K562 (cell line): ENCODE measurements at regions not wholly inside any gene's neighbourhood (a gene's known extent, or its start where the extent isn't known, plus 50 kb on each side); places are given as distances from the start of the nearest gene placed in this dataset.

Source experiments
- ATAC-seq: fragments of 200-7000 bp; cut with Tn5 transposase; 3 replicates; pipeline ENCODE4 v1.9.1; 2020; ENCODE audit warnings: moderate library complexity
- BruUV-seq: library from RNA; stranded (reverse); fragments of 400-500 nt; replicated peaks from 2 replicates; lab custom pipeline; 2021; lab: Mats Ljungman, UMichigan
- CTCF ChIA-PET: fragments of 300-600 bp; formaldehyde crosslinking; extraction: SDS; loops from one replicate; lab custom pipeline; 2021; ENCODE audit warnings: low intra/inter-chr PET ratio; lab: Yijun Ruan, JAX
- POLR2A ChIA-PET: fragments of 300-600, 350-650 bp; sonication (Branson Sonifier 250); formaldehyde crosslinking; extraction: SDS; loops from one replicate; lab custom pipeline; 2021; ENCODE audit warnings: antibody characterized with exemption, inconsistent platforms; lab: Yijun Ruan, JAX
- DNase-seq, 4 experiments: peaks; one replicate each; pipeline versions ENCODE4 v3.0.0 to v3.0.0-alpha.2; 2011 to 2018; ENCODE audit warnings: low spot score in 3 of 4, mixed read lengths in 3 of 4; ENCODE audit errors: extremely low read depth in 1 of 4
- FAIRE-seq: peaks from 2 replicates; lab custom pipeline; 2011; peaks lifted over from hg19 to GRCh38; lab: Jason Lieb, UNC
- H2AFZ ChIP-seq: 2 replicates; pipeline ENCODE4 v1.6.0; 2011; ENCODE audit warnings: low read depth, low read length, control low read depth, inconsistent platforms
- H3K27ac ChIP-seq: fragments of 200-600 bp; 3 replicates; pipeline ENCODE4 v1.8.0; 2011; ENCODE audit warnings: low read depth, mild to moderate bottlenecking, control low read depth, inconsistent platforms, low read length, moderate library complexity, mixed read lengths; ENCODE audit errors: extremely low read depth
- H3K27me3 ChIP-seq, 2 experiments: fragments of 300-600 bp in 1 of 2; 2 replicates in 1 of 2; 3 replicates in 1 of 2; pipeline versions ENCODE4 v1.6.0 to v1.8.0; 2011; ENCODE audit warnings: inconsistent platforms in 2 of 2, low read length in 2 of 2, mild to moderate bottlenecking in 1 of 2, mixed read lengths in 1 of 2, moderate library complexity in 1 of 2; ENCODE audit not compliant: control insufficient read depth in 2 of 2, insufficient read depth in 2 of 2
- H3K36me3 ChIP-seq: fragments of 300-600 bp; 3 replicates; pipeline ENCODE4 v1.8.0; 2011; ENCODE audit warnings: mild to moderate bottlenecking, low read length, inconsistent platforms; ENCODE audit not compliant: control insufficient read depth, insufficient read depth
- H3K4me1 ChIP-seq, 2 experiments: fragments of 200-600 bp in 1 of 2; replicated peaks in 1 of 2; 2 replicates in 1 of 2; 3 replicates in 1 of 2; pipeline versions ENCODE4 v1.5.1 to v1.8.0; 2011; ENCODE audit warnings: inconsistent platforms in 2 of 2, low read length in 2 of 2, mild to moderate bottlenecking in 1 of 2, mixed read lengths in 1 of 2, moderate library complexity in 1 of 2; ENCODE audit not compliant: control insufficient read depth in 2 of 2, insufficient read depth in 2 of 2
- H3K4me2 ChIP-seq: 2 replicates; pipeline ENCODE4 v1.6.1; 2011; ENCODE audit warnings: low read length, control low read depth, inconsistent platforms, mixed read lengths; ENCODE audit not compliant: insufficient read depth
- H3K4me3 ChIP-seq: fragments of 200-600 bp; sonication (generic), shearing (Covaris generic); 2 replicates; pipeline ENCODE4 v1.5.1; 2016; ENCODE audit warnings: control low read depth, inconsistent platforms
- H3K79me2 ChIP-seq: fragments of 200-600 bp; 3 replicates; pipeline ENCODE4 v1.8.0; 2011; ENCODE audit warnings: low read length, inconsistent platforms; ENCODE audit not compliant: control insufficient read depth, insufficient read depth
- H3K9ac ChIP-seq, 2 experiments: 2 replicates each; pipeline versions ENCODE4 v1.6.0 to v1.6.1; 2011; ENCODE audit warnings: low read depth in 2 of 2, low read length in 2 of 2, control low read depth in 1 of 2, inconsistent platforms in 1 of 2, mild to moderate bottlenecking in 1 of 2, mixed read lengths in 1 of 2; ENCODE audit not compliant: insufficient read depth in 1 of 2
- H3K9me1 ChIP-seq: one replicate; pipeline ENCODE4 v1.6.0; 2011; ENCODE audit warnings: inconsistent platforms, mild to moderate bottlenecking, low read length, moderate library complexity; ENCODE audit not compliant: control insufficient read depth, insufficient read depth
- H3K9me3 ChIP-seq: replicated peaks from 2 replicates; pipeline ENCODE4 v1.5.1; 2011; ENCODE audit warnings: low read depth, low read length, inconsistent platforms; ENCODE audit not compliant: control insufficient read depth, insufficient read depth
- H4K20me1 ChIP-seq: replicated peaks from 2 replicates; pipeline ENCODE4 v1.6.1; 2011; ENCODE audit warnings: low read length, inconsistent platforms, mixed read lengths; ENCODE audit not compliant: control insufficient read depth, insufficient read depth
- CUX1 ChIP-seq: fragments of 200-800 bp; sonication (Bioruptor generic); IDR thresholded peaks from 2 replicates; pipeline ENCODE4 v1.6.1; 2016; ENCODE audit warnings: missing genetic modification characterization, missing compliant biosample characterization
- JUND ChIP-seq, 2 experiments: IDR thresholded peaks; 2 replicates in 1 of 2; 3 replicates in 1 of 2; pipeline ENCODE4 v1.6.1; 2011; ENCODE audit warnings: borderline replicate concordance in 2 of 2, low read depth in 2 of 2, low read length in 2 of 2, improper control_type of control experiment in 1 of 2, missing biosample characterization in 1 of 2, missing genetic modification characterization in 1 of 2, missing genetic modification reagents in 1 of 2
- WGBS: fragments of 100-300 bp; shearing (Covaris generic); methylation state at CpG from one replicate; pipeline ENCODE4 v1.1.6; 2016; ENCODE audit warnings: low coverage, mixed read lengths; ENCODE audit not compliant: insufficient coverage; ENCODE audit errors: missing lambda C conversion rate; 5-methylcytosine and 5-hydroxymethylcytosine counted together
- in situ Hi-C: fragments of 300-500 bp; cut with MboI; formaldehyde crosslinking; loops from 4 replicates; pipeline ENCODE4 v1.15.0; 2018; ENCODE audit warnings: inconsistent platforms, mixed read lengths
- intact Hi-C: fragments of 100-400 bp; cut with micrococcal nuclease; formaldehyde crosslinking; loops from 2 replicates; pipeline ENCODE4 v1.14.2; 2022
- TF ChIP-seq, protein P1 (sequence below): fragments of 250-450 bp; sonication (Bioruptor Pico); IDR thresholded peaks from 2 replicates; pipeline ENCODE4 v1.8.0; 2022; ENCODE audit warnings: inconsistent platforms, mild to moderate bottlenecking, moderate library complexity, borderline replicate concordance
- TF ChIP-seq, protein P2 (sequence below): sonication (generic); formaldehyde crosslinking; IDR thresholded peaks from 2 replicates; pipeline ENCODE4 v1.8.0; 2022; ENCODE audit warnings: missing genetic modification reagents, mild to moderate bottlenecking, borderline replicate concordance

GRCh38 chr6:131356161-131356560, 216.9 kb upstream of the ARG1 start (continued):
- TF ChIP-seq, protein P1, sequence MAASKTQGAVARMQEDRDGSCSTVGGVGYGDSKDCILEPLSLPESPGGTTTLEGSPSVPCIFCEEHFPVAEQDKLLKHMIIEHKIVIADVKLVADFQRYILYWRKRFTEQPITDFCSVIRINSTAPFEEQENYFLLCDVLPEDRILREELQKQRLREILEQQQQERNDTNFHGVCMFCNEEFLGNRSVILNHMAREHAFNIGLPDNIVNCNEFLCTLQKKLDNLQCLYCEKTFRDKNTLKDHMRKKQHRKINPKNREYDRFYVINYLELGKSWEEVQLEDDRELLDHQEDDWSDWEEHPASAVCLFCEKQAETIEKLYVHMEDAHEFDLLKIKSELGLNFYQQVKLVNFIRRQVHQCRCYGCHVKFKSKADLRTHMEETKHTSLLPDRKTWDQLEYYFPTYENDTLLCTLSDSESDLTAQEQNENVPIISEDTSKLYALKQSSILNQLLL (CRISPR knock-in tag) = no peak

DNA sequence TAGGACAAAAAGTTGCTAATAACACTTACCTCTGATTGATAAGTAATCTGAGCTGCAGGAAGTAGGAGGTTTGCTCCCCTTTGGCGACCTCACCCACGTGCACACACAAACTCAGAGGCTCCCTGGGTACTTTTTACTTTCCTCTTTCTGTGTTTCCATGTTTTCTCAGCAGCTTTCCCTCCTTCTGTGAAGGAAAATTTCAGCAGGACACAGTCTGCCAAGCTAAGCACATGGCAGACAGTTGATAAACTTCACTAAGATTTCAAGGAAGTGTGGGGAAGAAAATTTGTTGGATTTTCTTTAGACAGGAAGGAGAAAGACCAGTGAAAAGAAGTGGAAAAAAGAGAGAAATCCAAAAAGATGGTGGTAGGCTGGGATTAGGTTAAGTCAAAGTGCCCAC, 215.5 kb upstream of the ARG1 start:
- in situ Hi-C loops = no loop called here
- Histone ChIP-seq H3K4me2 (no peak overlapping the region), H4K20me1 (no peaks in the 10 kb centered on the region), H3K27ac (no peak overlapping the region), H3K4me3 (no peak overlapping the region), H3K9me3 (no peaks in the 10 kb centered on the region), H3K79me2 (no peaks in the 10 kb centered on the region), H3K36me3 (no peaks in the 10 kb centered on the region), H3K27me3 (no peaks in the 10 kb centered on the region), H3K4me1 (no peaks in the 10 kb centered on the region), H3K9ac (no peak overlapping the region), H3K9me1 (no peaks in the 10 kb centered on the region), H2AFZ (peak overlapping the region; percentile 66)
- ATAC-seq (no peak), DNase-seq (no peak), FAIRE-seq (no peak)
- TF ChIP-seq CUX1 (CRISPR knock-in tag) (no peak), JUND (IDR thresholded peaks at IDR 0.05; ENCODE audit: borderline replicate concordance, low read depth, low read length) (no peak), JUND (tag; IDR thresholded peaks at IDR 0.05; ENCODE audit: borderline replicate concordance, low read depth, low read length) (no peak)
- TF ChIP-seq, protein P2, sequence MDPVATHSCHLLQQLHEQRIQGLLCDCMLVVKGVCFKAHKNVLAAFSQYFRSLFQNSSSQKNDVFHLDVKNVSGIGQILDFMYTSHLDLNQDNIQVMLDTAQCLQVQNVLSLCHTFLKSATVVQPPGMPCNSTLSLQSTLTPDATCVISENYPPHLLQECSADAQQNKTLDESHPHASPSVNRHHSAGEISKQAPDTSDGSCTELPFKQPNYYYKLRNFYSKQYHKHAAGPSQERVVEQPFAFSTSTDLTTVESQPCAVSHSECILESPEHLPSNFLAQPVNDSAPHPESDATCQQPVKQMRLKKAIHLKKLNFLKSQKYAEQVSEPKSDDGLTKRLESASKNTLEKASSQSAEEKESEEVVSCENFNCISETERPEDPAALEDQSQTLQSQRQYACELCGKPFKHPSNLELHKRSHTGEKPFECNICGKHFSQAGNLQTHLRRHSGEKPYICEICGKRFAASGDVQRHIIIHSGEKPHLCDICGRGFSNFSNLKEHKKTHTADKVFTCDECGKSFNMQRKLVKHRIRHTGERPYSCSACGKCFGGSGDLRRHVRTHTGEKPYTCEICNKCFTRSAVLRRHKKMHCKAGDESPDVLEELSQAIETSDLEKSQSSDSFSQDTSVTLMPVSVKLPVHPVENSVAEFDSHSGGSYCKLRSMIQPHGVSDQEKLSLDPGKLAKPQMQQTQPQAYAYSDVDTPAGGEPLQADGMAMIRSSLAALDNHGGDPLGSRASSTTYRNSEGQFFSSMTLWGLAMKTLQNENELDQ = no peak
- POLR2A ChIA-PET = no interaction called here
- BruUV-seq = no TSS peak
- 0% methylated on average over 2 of the region's 2 CpGs for WGBS
- CTCF ChIA-PET = interaction anchor here (0.6 kb wide), 1 partner anchor 179 kb away, joined by 3 read pairs; no protein-coding TSS in a partner anchor
- intact Hi-C loops = no loop called here
